HG02588 (cell line): ENCODE measurements at regions not wholly inside any gene's neighbourhood (a gene's known extent, or its start where the extent isn't known, plus 50 kb on each side); places are given as distances from the start of the nearest gene placed in this dataset.

ENCODE experiments used
- ATAC-seq: cut with Tn5 transposase; IDR thresholded peaks from one replicate; pipeline ENCODE4 v1.9.1; 2021; ENCODE audit warnings: mild to moderate bottlenecking, moderate library complexity; ENCODE audit not compliant: unreplicated experiment

DNA sequence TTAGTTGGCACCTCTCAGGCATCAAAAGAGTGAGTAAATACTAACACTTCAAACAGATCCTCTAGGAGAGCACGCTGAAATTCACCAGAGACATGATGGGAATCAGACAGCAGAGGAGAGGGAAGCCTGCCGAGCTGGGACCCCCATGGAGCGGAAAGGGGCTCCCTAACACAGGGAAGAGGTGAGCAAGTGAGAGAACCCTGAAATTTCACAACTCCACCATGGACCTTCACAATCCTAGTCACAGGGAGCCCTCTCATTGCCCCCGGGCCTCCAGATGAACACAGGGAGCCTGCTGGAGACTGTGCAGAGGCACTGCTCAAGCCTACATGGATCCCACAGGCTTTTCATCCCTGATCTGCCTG is 59.2 kb upstream of the ANTXRL start:
- no peak for ATAC-seq

- no peak for ATAC-seq
Observed at GRCh38 chr10:46227936-46228562, 58.7 kb upstream of the ANTXRL start.

GRCh38 chr10:46228563-46229071 is 58.2 kb upstream of the ANTXRL start:
- no peak for ATAC-seq

DNA sequence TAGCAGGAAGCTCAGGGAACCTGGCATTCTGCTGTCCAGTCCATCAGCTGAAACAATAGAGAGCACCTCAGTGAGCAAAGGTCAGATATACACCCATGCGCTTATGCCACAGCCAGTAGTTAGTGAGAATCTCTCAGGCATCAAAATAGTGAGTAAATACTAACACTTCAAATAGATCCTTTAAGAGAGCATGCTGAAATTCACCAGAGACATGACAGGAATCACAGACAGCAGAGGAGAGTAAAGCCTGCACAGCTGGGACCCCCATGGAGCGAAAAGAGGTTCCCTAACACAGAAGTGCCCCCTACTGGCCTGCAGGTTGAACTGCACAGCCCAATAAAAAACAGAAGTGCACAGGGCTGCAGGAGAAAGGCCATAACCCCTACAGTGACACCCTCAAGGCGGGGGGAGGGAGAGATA is 57.6 kb upstream of the ANTXRL start:
- no peak for ATAC-seq

DNA sequence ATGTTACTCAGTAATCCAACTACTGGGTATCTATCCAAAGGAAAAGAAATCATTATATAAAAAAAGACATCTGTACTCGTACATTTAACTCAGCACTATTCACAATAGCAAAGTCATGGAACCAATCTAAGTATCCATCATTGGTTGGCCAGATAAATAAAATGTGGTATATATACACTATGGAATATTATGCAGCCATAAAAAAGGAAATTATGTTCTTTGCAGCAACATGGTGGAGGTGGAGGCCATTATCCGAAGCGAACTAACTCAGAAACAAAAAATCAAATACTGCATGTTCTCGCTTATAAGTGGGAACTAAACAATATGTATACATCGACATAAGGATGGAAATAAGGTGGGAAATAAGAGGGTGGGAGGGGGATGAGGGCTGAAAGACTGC is 56.2 kb upstream of the ANTXRL start:
- ATAC-seq: no peak

DNA sequence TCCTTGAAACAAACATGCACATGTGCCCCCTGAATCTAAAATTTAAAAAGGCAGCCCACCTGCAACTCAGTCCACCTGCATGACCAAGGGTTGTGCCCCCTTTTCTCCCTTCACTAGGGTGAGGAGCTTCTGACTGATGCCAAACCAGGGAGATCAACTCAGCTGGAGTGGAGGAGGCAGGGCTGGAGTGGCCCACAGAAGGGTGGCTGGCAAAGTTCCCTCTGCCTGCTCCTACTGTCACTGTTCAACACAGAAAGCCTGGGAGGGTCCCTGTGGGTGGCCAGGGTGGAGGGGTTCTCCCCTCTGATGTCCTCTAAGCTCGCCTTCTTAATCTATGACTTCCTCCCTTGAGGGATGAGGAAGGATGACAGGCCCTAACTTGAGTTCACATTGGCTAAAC is 55.7 kb upstream of the ANTXRL start:
- no peak for ATAC-seq

- ATAC-seq: no peak
Observed at GRCh38 chr10:46232084-46232483, 54.7 kb upstream of the ANTXRL start.

- ATAC-seq: no peak
Observed at GRCh38 chr10:46232666-46233065, 54.1 kb upstream of the ANTXRL start.

GRCh38 chr10:46233181-46233580 is 53.6 kb upstream of the ANTXRL start:
- ATAC-seq: no peak

- ATAC-seq: no peak
Observed at GRCh38 chr10:46234026-46234425, 52.8 kb upstream of the ANTXRL start.

DNA sequence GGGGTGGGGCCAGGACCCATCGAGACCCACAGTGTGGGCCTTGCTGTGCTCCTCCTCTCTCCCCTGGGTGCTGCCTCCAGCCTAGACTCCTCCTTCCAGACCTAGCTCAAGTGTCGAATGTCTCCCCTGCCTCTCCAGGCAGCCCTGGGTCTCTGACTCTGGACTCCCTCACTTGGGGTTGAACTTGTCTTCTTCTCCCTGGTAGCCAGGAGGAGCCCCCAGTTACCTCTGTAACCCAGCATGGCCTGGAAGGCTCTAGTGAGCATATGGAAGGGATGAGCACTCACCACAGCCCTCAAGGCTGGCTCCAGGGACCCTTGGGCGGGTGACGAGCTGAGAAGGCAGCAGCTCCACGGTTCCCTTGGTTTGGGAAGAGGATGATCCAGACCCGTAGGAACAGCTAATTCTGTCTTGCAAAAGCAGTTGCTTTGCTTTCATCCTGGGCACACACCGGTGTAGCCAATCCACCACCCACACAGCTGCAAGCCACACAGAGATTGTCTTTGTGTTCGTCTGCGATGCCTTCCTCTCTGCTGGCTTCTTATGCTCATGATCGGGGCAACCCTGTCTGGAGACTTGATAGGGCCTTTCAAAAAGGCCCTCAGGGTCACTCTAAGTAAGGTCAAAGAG is 52.3 kb upstream of the ANTXRL start:
- ATAC-seq: no peak

- no peak for ATAC-seq
Observed at GRCh38 chr10:46235705-46236545, 50.9 kb upstream of the ANTXRL start.

- no peak for ATAC-seq
Observed at GRCh38 chr10:46236546-46236887, 50.3 kb upstream of the ANTXRL start.

GRCh38 chr10:46236941-46237681 is 49.7 kb upstream of the ANTXRL start:
- no peak for ATAC-seq
